SK-N-MC (cell line): ENCODE measurements at regions not wholly inside any gene's neighbourhood (a gene's known extent, or its start where the extent isn't known, plus 50 kb on each side); places are given as distances from the start of the nearest gene placed in this dataset.

ENCODE experiments used
- EZH2 ChIP-seq: fragments of 200-600 bp; sonication (generic); IDR thresholded peaks from one replicate; pipeline ENCODE4 v1.6.1; 2017; ENCODE audit warnings: antibody characterized with exemption
- FOXP2 ChIP-seq: optimal IDR thresholded peaks from 2 replicates; pipeline ENCODE3; 2011; ENCODE audit warnings: mild to moderate bottlenecking, moderate library complexity; ENCODE audit not compliant: insufficient read depth; ENCODE audit errors: extremely low read length, control extremely low read depth
- POLR2AphosphoS5 ChIP-seq: IDR thresholded peaks from 2 replicates; pipeline ENCODE4 v1.6.1; 2012; ENCODE audit warnings: mild to moderate bottlenecking, low read depth, low read length, borderline replicate concordance

- TF ChIP-seq EZH2 (no peak), POLR2AphosphoS5 (no peak), FOXP2 (no peak)
Measured at GRCh38 chr9:21710548-21711191, 91.8 kb upstream of the MTAP start.
